Neural progenitor cell (in vitro differentiated cells): ENCODE measurements at regions not wholly inside any gene's neighbourhood (a gene's known extent, or its start where the extent isn't known, plus 50 kb on each side); places are given as distances from the start of the nearest gene placed in this dataset.

Experiments used
- DNase-seq: peaks from one replicate; pipeline ENCODE4 v3.0.0-alpha.2; 2016; ENCODE audit warnings: low spot score
- H2AFZ ChIP-seq: fragments of 200-600 bp; sonication (generic); replicated peaks from 2 replicates; pipeline ENCODE4 v1.6.1; 2016; ENCODE audit warnings: antibody characterized with exemption
- H3F3A ChIP-seq: fragments of 200-600 bp; sonication (generic); 2 replicates; pipeline ENCODE4 v1.6.1; 2016; ENCODE audit warnings: antibody characterized with exemption, low read depth
- H3K27ac ChIP-seq: fragments of 200-600 bp; sonication (generic); 2 replicates; pipeline ENCODE4 v1.5.1; 2016; ENCODE audit warnings: mild to moderate bottlenecking
- H3K27me3 ChIP-seq: fragments of 200-600 bp; sonication (generic); 2 replicates; pipeline ENCODE4 v1.6.1; 2016; ENCODE audit warnings: mild to moderate bottlenecking, moderate library complexity
- H3K36me3 ChIP-seq: fragments of 200-600 bp; sonication (generic); 2 replicates; pipeline ENCODE4 v1.5.1; 2016
- H3K4me1 ChIP-seq: fragments of 200-600 bp; sonication (generic); 2 replicates; pipeline ENCODE4 v1.6.1; 2016; ENCODE audit warnings: mixed run types
- H3K4me2 ChIP-seq: fragments of 200-600 bp; sonication (generic); 2 replicates; pipeline ENCODE4 v1.6.1; 2016
- H3K4me3 ChIP-seq: fragments of 200-600 bp; sonication (generic); 2 replicates; pipeline ENCODE4 v1.5.1; 2016
- H3K79me2 ChIP-seq: fragments of 200-600 bp; sonication (generic); 2 replicates; pipeline ENCODE4 v1.6.1; 2016; ENCODE audit warnings: low read depth
- H3K9ac ChIP-seq: fragments of 200-600 bp; sonication (generic); 2 replicates; pipeline ENCODE4 v1.6.1; 2016
- H3K9me3 ChIP-seq: fragments of 200-600 bp; sonication (generic); 2 replicates; pipeline ENCODE4 v1.5.1; 2016; ENCODE audit warnings: low read depth
- H4K20me1 ChIP-seq: fragments of 200-600 bp; sonication (generic); 2 replicates; pipeline ENCODE4 v1.6.1; 2016; ENCODE audit warnings: low read depth
- H3K27ac Mint-ChIP-seq: 3 replicates; pipeline ENCODE4 v1.8.0; 2021; ENCODE audit warnings: mixed read lengths
- H3K27me3 Mint-ChIP-seq: 2 replicates; pipeline ENCODE4 v1.8.0; 2022; ENCODE audit warnings: low read depth, mild to moderate bottlenecking, inconsistent platforms, moderate library complexity, mixed read lengths; ENCODE audit not compliant: insufficient read depth
- H3K36me3 Mint-ChIP-seq: 3 replicates; pipeline ENCODE4 v1.8.0; 2021; ENCODE audit warnings: mixed read lengths
- H3K4me1 Mint-ChIP-seq: 3 replicates; pipeline ENCODE4 v1.8.0; 2021; ENCODE audit warnings: mixed read lengths
- H3K4me3 Mint-ChIP-seq: 3 replicates; pipeline ENCODE4 v1.8.0; 2021; ENCODE audit warnings: mild to moderate bottlenecking, moderate library complexity, mixed read lengths
- H3K9me3 Mint-ChIP-seq: 3 replicates; pipeline ENCODE4 v1.8.0; 2020; ENCODE audit warnings: mixed read lengths
- EZH2 ChIP-seq: fragments of 200-600 bp; sonication (generic); IDR thresholded peaks from 2 replicates; pipeline ENCODE4 v1.6.1; 2017; ENCODE audit warnings: antibody characterized with exemption, mild to moderate bottlenecking, moderate library complexity
- EZH2phosphoT487 ChIP-seq: fragments of 200-600 bp; sonication (generic); IDR thresholded peaks from 2 replicates; pipeline ENCODE4 v1.6.1; 2017; ENCODE audit warnings: antibody characterized with exemption
- TF ChIP-seq, protein P1 (sequence below): fragments of 200-600 bp; sonication (generic); IDR thresholded peaks from 2 replicates; pipeline ENCODE4 v1.5.1; 2017; ENCODE audit warnings: antibody characterized with exemption, mild to moderate bottlenecking

DNA sequence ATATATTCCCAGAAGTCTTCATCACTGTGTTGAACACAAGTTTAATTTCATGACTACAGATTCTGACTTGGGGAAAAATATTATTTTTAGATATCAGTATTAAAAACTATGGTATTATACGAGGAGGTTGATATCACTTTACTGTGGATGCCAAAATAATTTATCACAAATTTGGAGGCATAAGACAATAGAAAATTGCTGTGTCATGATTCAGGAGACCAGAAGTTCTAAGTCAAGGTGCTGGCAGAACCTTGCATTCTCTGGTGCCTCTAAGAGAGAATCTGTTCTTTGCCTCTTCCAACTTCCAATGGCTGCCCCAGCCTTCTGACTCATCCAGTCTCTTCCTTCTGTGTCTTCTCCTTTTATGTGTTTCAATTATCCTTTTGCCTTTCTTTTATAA lies 325.0 kb upstream of the CNTN4 start:
- Mint-ChIP-seq H3K9me3 (no peaks in the 10 kb centered on the region), H3K4me1 (no peaks in the 10 kb centered on the region)
- no peak overlapping the region for H3K27ac ChIP-seq

GRCh38 chr3:1774597-1774996 lies 324.1 kb upstream of the CNTN4 start:
- TF ChIP-seq, protein P1, sequence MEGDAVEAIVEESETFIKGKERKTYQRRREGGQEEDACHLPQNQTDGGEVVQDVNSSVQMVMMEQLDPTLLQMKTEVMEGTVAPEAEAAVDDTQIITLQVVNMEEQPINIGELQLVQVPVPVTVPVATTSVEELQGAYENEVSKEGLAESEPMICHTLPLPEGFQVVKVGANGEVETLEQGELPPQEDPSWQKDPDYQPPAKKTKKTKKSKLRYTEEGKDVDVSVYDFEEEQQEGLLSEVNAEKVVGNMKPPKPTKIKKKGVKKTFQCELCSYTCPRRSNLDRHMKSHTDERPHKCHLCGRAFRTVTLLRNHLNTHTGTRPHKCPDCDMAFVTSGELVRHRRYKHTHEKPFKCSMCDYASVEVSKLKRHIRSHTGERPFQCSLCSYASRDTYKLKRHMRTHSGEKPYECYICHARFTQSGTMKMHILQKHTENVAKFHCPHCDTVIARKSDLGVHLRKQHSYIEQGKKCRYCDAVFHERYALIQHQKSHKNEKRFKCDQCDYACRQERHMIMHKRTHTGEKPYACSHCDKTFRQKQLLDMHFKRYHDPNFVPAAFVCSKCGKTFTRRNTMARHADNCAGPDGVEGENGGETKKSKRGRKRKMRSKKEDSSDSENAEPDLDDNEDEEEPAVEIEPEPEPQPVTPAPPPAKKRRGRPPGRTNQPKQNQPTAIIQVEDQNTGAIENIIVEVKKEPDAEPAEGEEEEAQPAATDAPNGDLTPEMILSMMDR: no peak
- TF ChIP-seq EZH2phosphoT487: no peak
- TF ChIP-seq EZH2: no peak
- Histone ChIP-seq H3K27ac (no peak overlapping the region), H3K4me3 (no peak overlapping the region), H3K9ac (no peak overlapping the region), H2AFZ (no peak overlapping the region), H3K36me3 (no peaks in the 10 kb centered on the region), H3F3A (no peaks in the 10 kb centered on the region), H4K20me1 (no peaks in the 10 kb centered on the region), H3K4me2 (no peak overlapping the region), H3K79me2 (no peaks in the 10 kb centered on the region), H3K27me3 (no peaks in the 10 kb centered on the region), H3K9me3 (no peaks in the 10 kb centered on the region), H3K4me1 (peaks cover 13% of the 10 kb centered on the region)
- no peak for DNase-seq
- Mint-ChIP-seq H3K27me3 (no peaks in the 10 kb centered on the region), H3K9me3 (no peaks in the 10 kb centered on the region), H3K36me3 (no peaks in the 10 kb centered on the region), H3K27ac (no peak overlapping the region), H3K4me1 (no peaks in the 10 kb centered on the region), H3K4me3 (no peak overlapping the region)

More for the DNA sequence above, 325.0 kb upstream of the CNTN4 start:
- Histone ChIP-seq H3K27me3 (no peaks in the 10 kb centered on the region), H4K20me1 (no peaks in the 10 kb centered on the region), H3K79me2 (no peaks in the 10 kb centered on the region), H3K4me1 (peaks cover 14% of the 10 kb centered on the region), H2AFZ (no peak overlapping the region), H3F3A (no peaks in the 10 kb centered on the region), H3K4me2 (no peak overlapping the region), H3K36me3 (no peaks in the 10 kb centered on the region), H3K9me3 (no peaks in the 10 kb centered on the region), H3K9ac (no peak overlapping the region), H3K4me3 (no peak overlapping the region)
- Mint-ChIP-seq H3K27me3 (no peaks in the 10 kb centered on the region), H3K4me3 (no peak overlapping the region), H3K27ac (no peak overlapping the region), H3K36me3 (no peaks in the 10 kb centered on the region)
- TF ChIP-seq EZH2phosphoT487 (no peak), EZH2 (no peak)
- TF ChIP-seq, protein P1: no peak
- DNase-seq: no peak

DNA sequence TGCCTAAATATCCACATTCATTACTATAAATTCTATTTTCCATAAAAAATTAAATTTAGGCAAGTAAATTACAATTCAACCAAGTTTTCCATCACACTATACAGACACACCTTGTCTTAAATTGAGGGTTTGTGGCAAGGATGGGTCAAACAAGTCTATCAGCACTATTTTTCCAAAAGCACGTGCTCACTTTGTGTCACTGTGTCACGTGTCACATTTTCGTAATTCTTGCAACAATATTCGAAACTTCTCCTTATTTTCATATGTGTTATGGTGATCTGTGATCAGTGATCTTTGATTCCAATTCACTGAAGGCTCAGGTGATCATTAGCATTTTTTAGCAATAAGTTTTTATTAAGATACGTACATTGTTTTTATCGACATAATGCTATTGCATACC lies 323.3 kb upstream of the CNTN4 start:
- H3K27me3 Mint-ChIP-seq: no peaks in the 10 kb centered on the region
- H3K27ac ChIP-seq: no peak overlapping the region
- no peak overlapping the region for H3K4me3 ChIP-seq
- H3K9me3 ChIP-seq: no peaks in the 10 kb centered on the region
- no peak overlapping the region for H3K4me3 Mint-ChIP-seq
- no peaks in the 10 kb centered on the region for H4K20me1 ChIP-seq
- no peaks in the 10 kb centered on the region for H3K4me1 Mint-ChIP-seq
- H3K9me3 Mint-ChIP-seq: no peaks in the 10 kb centered on the region
- peaks cover 6% of the 10 kb centered on the region for H3K4me1 ChIP-seq
- no peaks in the 10 kb centered on the region for H3K79me2 ChIP-seq
- H3K4me2 ChIP-seq: no peak overlapping the region
- no peak for DNase-seq
- H3K9ac ChIP-seq: no peak overlapping the region
- H3K27ac Mint-ChIP-seq: no peak overlapping the region
- no peaks in the 10 kb centered on the region for H3K36me3 ChIP-seq
- TF ChIP-seq, protein P1: no peak
- TF ChIP-seq EZH2phosphoT487: no peak
- H2AFZ ChIP-seq: no peak overlapping the region
- H3K27me3 ChIP-seq: no peaks in the 10 kb centered on the region
- no peaks in the 10 kb centered on the region for H3K36me3 Mint-ChIP-seq
- no peaks in the 10 kb centered on the region for H3F3A ChIP-seq

DNA sequence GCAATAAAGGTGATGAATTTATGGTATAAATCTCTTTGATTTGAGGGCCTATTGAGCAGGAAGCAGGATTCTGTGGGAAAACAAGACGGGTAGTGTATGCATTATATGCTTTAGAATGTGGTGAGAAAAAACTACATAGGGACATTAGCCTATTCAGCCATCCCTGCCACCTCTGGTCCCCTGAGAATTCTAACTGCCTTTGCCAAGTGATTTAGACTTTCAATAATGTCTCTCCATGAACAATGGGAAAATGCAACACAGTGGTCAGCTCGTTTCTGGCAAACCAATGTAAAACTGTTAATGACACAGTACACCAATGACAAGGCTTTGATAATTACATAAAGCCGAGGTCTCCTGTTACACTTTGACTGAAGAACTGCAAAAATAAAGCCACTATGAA lies 314.7 kb upstream of the CNTN4 start:
- Histone ChIP-seq H3K4me3 (no peak overlapping the region), H3K9me3 (no peaks in the 10 kb centered on the region), H3K4me2 (no peak overlapping the region), H3K27me3 (no peaks in the 10 kb centered on the region), H2AFZ (no peak overlapping the region), H3K36me3 (no peaks in the 10 kb centered on the region), H4K20me1 (no peaks in the 10 kb centered on the region), H3K4me1 (no peaks in the 10 kb centered on the region), H3K9ac (no peak overlapping the region), H3K27ac (no peak overlapping the region), H3K79me2 (no peaks in the 10 kb centered on the region), H3F3A (no peaks in the 10 kb centered on the region)
- Mint-ChIP-seq H3K4me1 (no peaks in the 10 kb centered on the region), H3K4me3 (no peak overlapping the region), H3K9me3 (no peaks in the 10 kb centered on the region), H3K27me3 (no peaks in the 10 kb centered on the region), H3K36me3 (no peaks in the 10 kb centered on the region), H3K27ac (no peak overlapping the region)
- no peak for TF ChIP-seq EZH2phosphoT487
- no peak for DNase-seq
